Prostate gland (tissue), 2 donors: ENCODE measurements at regions not wholly inside any gene's neighbourhood (a gene's known extent, or its start where the extent isn't known, plus 50 kb on each side); places are given as distances from the start of the nearest gene placed in this dataset.

Experiments used
- DNase-seq: peaks from one replicate; pipeline ENCODE4 v3.0.0-alpha.2; 2019; ENCODE audit warnings: low spot score
- H3K27ac ChIP-seq, 2 donors: fragments of 200-600 bp; sonication (generic); 2 replicates each; pipeline ENCODE4 v1.5.1; 2017 to 2019
- H3K27me3 ChIP-seq: fragments of 200-600 bp; sonication (generic); replicated peaks from 2 replicates; pipeline ENCODE4 v1.5.1; 2019; ENCODE audit not compliant: insufficient read depth
- H3K36me3 ChIP-seq, 2 donors: fragments of 200-600 bp; sonication (generic); 1 replicate in 1 of 2; 2 replicates in 1 of 2; pipeline versions ENCODE4 v1.5.1 to v1.8.1; 2017 to 2019
- H3K4me1 ChIP-seq: fragments of 200-600 bp; sonication (generic); replicated peaks from 2 replicates; pipeline ENCODE4 v1.5.1; 2019
- H3K4me3 ChIP-seq, 2 donors: fragments of 200-600 bp; sonication (generic); 2 replicates each; pipeline ENCODE4 v1.5.1; 2017 to 2019
- H3K9me3 ChIP-seq: fragments of 200-600 bp; sonication (generic); 2 replicates; pipeline ENCODE4 v1.5.1; 2017
- POLR2A ChIP-seq: fragments of 450-650 bp; IDR thresholded peaks from one replicate; pipeline ENCODE4 v1.6.1; 2016; ENCODE audit warnings: antibody characterized with exemption, mild to moderate bottlenecking
- POLR2AphosphoS5 ChIP-seq: sonication (generic); formaldehyde crosslinking; IDR thresholded peaks from one replicate; pipeline ENCODE4 v1.6.1; 2017; ENCODE audit warnings: antibody characterized with exemption
- WGBS: methylation state at CpG from one replicate; pipeline ENCODE4 v1.1.5; 2018; 5-methylcytosine and 5-hydroxymethylcytosine counted together
- intact Hi-C: fragments of 100-400 bp; cut with DNase I; formaldehyde crosslinking; loops from one replicate; pipeline ENCODE4 v1.14.2; 2022
- TF ChIP-seq, protein P1 (sequence below), 4 experiments: fragments of 200-600 bp in 2 of 4; fragments of 450-650 bp in 2 of 4; sonication (generic) in 2 of 4; IDR thresholded peaks; 1 replicate in 3 of 4; 2 replicates in 1 of 4; pipeline ENCODE4 v1.5.1; 2016 to 2019; ENCODE audit warnings: antibody characterized with exemption in 4 of 4, mild to moderate bottlenecking in 2 of 4, moderate library complexity in 2 of 4

DNA sequence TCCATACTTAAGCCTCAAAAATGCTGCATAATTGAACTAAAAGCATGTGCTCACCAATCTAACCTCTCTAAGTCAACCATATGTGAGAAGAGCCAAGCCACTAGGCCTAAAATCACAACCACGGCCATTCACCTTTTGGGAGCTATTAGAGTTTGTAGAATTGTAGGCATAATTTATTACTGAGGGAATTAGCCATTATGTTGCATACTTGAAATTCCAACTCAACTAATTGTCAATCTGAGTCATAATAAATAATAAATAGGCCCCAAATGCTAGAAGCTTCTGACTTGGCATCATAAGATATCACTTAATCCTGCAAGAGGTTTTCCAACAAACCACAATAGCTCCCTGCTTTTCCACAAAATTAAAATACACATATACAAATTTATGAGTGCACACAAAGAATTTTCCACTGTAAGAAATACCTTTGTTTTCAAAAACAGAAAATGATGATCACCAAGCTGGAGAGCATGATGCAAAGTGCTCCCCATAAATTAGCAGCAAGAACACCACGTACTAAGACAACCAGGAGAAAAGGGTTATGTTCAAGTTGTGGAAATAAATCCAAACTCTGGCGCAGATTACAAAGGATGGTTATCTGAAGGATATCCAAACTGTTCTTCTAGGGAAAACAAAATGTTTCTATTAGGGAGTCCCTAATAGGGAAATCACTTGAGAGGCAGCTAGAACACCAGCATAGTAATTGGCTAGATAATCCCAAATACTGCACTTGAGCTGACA lies 250.0 kb upstream of the SLC30A5 start:
- Histone ChIP-seq H3K27me3 (no peaks in the 10 kb centered on the region), H3K4me1 (peaks cover 3% of the 10 kb centered on the region), H3K4me3 (no peak overlapping the region), H3K9me3 (no peaks in the 10 kb centered on the region), H3K36me3 (no peaks in the 10 kb centered on the region), H3K27ac (peak overlapping the region; percentile 35 to 56)
- TF ChIP-seq, protein P1, sequence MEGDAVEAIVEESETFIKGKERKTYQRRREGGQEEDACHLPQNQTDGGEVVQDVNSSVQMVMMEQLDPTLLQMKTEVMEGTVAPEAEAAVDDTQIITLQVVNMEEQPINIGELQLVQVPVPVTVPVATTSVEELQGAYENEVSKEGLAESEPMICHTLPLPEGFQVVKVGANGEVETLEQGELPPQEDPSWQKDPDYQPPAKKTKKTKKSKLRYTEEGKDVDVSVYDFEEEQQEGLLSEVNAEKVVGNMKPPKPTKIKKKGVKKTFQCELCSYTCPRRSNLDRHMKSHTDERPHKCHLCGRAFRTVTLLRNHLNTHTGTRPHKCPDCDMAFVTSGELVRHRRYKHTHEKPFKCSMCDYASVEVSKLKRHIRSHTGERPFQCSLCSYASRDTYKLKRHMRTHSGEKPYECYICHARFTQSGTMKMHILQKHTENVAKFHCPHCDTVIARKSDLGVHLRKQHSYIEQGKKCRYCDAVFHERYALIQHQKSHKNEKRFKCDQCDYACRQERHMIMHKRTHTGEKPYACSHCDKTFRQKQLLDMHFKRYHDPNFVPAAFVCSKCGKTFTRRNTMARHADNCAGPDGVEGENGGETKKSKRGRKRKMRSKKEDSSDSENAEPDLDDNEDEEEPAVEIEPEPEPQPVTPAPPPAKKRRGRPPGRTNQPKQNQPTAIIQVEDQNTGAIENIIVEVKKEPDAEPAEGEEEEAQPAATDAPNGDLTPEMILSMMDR (IDR thresholded peaks at IDR 0.05): no peak
- TF ChIP-seq POLR2AphosphoS5 (peak; percentile 80), POLR2A (no peak)
- 48% methylated on average over 3 of the region's 3 CpGs for WGBS
- intact Hi-C loops: no loop called here
- DNase-seq: no peak

DNA sequence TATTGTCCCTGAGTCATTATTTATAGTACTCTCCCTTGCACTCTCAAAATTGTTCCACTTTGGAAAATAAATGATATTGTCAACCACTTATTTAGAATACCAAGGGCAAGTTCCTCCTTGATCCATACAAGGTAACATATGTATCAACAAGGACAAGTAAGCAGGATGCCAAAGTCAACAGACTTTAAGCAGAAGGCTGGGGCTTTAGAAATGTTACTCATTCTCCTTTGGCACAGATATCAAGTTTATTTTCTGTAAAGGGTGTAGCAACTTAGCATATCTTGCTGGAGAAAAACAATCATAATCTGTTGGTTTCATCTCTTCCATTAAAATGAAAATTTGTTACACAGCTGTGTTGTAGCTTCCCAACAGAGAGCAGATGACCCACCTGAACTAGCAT lies 248.7 kb upstream of the SLC30A5 start:
- H3K4me1 ChIP-seq: no peaks in the 10 kb centered on the region
- H3K9me3 ChIP-seq: no peaks in the 10 kb centered on the region
- intact Hi-C loops: no loop called here
- TF ChIP-seq POLR2A (no peak), POLR2AphosphoS5 (no peak)
- TF ChIP-seq, protein P1 (IDR thresholded peaks at IDR 0.05): no peak
- no peak for DNase-seq
- no peaks in the 10 kb centered on the region for H3K36me3 ChIP-seq
- no peaks in the 10 kb centered on the region for H3K27me3 ChIP-seq
- peak overlapping the region; percentile 50 to 56 for H3K27ac ChIP-seq
- no peak overlapping the region for H3K4me3 ChIP-seq

DNA sequence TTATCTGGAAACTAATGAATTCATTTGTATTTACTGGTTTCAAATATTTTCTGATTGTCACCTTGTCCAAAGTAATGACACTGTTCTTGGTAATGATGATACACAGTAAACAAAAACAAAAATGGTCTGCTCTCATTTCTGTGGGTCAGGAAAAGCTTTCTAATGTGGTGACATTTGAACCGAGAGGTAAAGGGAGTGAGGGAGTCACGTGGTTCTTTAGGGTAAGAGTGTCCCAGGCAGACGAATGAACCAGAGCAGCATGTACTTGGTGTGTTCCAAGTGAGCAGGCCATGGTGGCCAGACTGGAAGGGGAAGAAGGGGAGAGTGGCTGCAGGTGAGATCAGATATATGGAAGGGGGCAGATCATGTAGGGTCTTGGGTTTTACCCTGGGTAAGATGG lies 247.0 kb upstream of the SLC30A5 start:
- no peak overlapping the region for H3K4me3 ChIP-seq
- no peak overlapping the region for H3K27ac ChIP-seq
- H3K4me1 ChIP-seq: no peaks in the 10 kb centered on the region
- DNase-seq: no peak
- WGBS: 97% methylated on average over 3 of the region's 3 CpGs
- H3K36me3 ChIP-seq: no peaks in the 10 kb centered on the region
- H3K9me3 ChIP-seq: no peaks in the 10 kb centered on the region
- TF ChIP-seq POLR2A: no peak
- TF ChIP-seq, protein P1 (IDR thresholded peaks at IDR 0.05): no peak
- no peak for TF ChIP-seq POLR2AphosphoS5
- intact Hi-C loops: no loop called here
- no peaks in the 10 kb centered on the region for H3K27me3 ChIP-seq

DNA sequence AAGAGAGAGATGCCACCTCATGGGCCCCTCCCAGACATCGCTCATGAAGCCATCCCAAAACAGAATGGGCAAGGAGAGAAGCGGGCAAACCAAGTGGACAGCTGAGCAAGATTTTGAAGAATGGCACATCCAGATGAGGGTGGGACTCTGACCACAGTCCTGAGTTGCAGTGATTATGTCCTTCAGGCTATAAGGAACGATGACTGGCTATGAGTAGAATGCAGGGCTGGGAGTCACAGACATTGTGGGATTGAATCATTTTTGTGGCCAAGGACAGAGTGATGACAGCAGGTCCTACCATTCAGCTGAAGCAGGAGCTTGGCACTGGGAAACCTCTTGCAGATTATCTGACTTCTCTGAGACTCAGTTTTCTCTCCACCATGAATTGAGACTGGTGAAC lies 245.7 kb upstream of the SLC30A5 start:
- 100% methylated on average over 3 of the region's 3 CpGs for WGBS
- no peak for TF ChIP-seq POLR2A
- TF ChIP-seq, protein P1 (IDR thresholded peaks at IDR 0.05): no peak
- no peak for TF ChIP-seq POLR2AphosphoS5
- Histone ChIP-seq H3K4me3 (no peak overlapping the region), H3K27ac (no peak overlapping the region), H3K36me3 (no peaks in the 10 kb centered on the region), H3K4me1 (no peaks in the 10 kb centered on the region), H3K27me3 (no peaks in the 10 kb centered on the region), H3K9me3 (no peaks in the 10 kb centered on the region)
- intact Hi-C loops: no loop called here
- no peak for DNase-seq

DNA sequence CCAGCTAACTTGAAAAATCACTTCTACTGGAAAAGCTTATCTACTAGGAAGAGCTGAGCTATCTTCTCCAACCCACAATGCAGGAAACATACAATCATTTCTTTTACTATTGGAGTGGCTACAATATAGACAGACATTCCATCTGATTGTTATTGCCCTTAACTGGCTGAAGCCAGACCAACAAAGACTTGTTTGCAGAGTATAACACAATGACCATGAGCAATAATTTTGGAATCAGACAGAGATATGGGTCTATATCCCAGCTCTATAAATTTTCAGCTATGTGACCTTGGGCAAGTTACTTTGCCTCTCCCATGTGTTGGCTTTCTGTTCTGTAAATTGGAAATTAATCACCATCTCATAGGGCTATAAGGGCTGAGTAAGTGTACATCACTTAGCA lies 244.7 kb upstream of the SLC30A5 start:
- DNase-seq: no peak
- Histone ChIP-seq H3K27me3 (no peaks in the 10 kb centered on the region), H3K36me3 (no peaks in the 10 kb centered on the region), H3K4me3 (no peak overlapping the region), H3K9me3 (no peaks in the 10 kb centered on the region), H3K4me1 (no peaks in the 10 kb centered on the region), H3K27ac (no peak overlapping the region)
- TF ChIP-seq POLR2AphosphoS5: no peak
- TF ChIP-seq, protein P1 (IDR thresholded peaks at IDR 0.05): no peak
- TF ChIP-seq POLR2A: no peak
- intact Hi-C loops: no loop called here
